Sigmoid colon (tissue), 6 donors: ENCODE measurements at regions not wholly inside any gene's neighbourhood (a gene's known extent, or its start where the extent isn't known, plus 50 kb on each side); places are given as distances from the start of the nearest gene placed in this dataset.

ENCODE experiments used
- DNase-seq: peaks from one replicate; pipeline ENCODE4 v3.0.0-alpha.2; 2019
- H3K27ac ChIP-seq, 4 donors: fragments of 200-600 bp; sonication (generic); one replicate each; pipeline ENCODE4 v1.5.1; 2016 to 2019; ENCODE audit warnings: mild to moderate bottlenecking in 1 of 4
- H3K27me3 ChIP-seq, 3 donors: fragments of 200-600 bp; sonication (generic); one replicate each; pipeline ENCODE4 v1.5.1; 2019; ENCODE audit warnings: mild to moderate bottlenecking in 1 of 3
- H3K36me3 ChIP-seq, 4 donors: fragments of 200-600 bp; sonication (generic); one replicate each; pipeline ENCODE4 v1.5.1; 2016 to 2019
- H3K4me1 ChIP-seq, 4 donors: fragments of 200-600 bp; sonication (generic); one replicate each; pipeline ENCODE4 v1.5.1; 2017 to 2019
- H3K4me3 ChIP-seq, 4 donors: fragments of 200-600 bp; sonication (generic); one replicate each; pipeline ENCODE4 v1.5.1; 2017 to 2019; ENCODE audit warnings: mild to moderate bottlenecking in 2 of 4, moderate library complexity in 1 of 4
- H3K9me3 ChIP-seq, 4 donors: fragments of 200-600 bp in 3 of 4; sonication (generic) in 3 of 4; one replicate each; pipeline versions ENCODE4 v1.5.1 to v1.6.1; 2013 to 2019
- EP300 ChIP-seq, 4 donors: sonication (generic); formaldehyde crosslinking; IDR thresholded peaks; one replicate each; pipeline ENCODE4 v1.6.1; 2017; ENCODE audit warnings: antibody characterized with exemption in 4 of 4
- POLR2A ChIP-seq, 2 donors: fragments of 450-650 bp; IDR thresholded peaks; one replicate each; pipeline ENCODE4 v1.6.1; 2016; ENCODE audit warnings: antibody characterized with exemption in 2 of 2, mild to moderate bottlenecking in 2 of 2, moderate library complexity in 2 of 2
- POLR2AphosphoS5 ChIP-seq, 4 donors: sonication (generic); formaldehyde crosslinking; IDR thresholded peaks; one replicate each; pipeline ENCODE4 v1.6.1; 2017; ENCODE audit warnings: antibody characterized with exemption in 4 of 4
- WGBS, 2 donors: extraction: QIAGEN DNeasy Blood & Tissue Kit; methylation state at CpG; one replicate each; pipeline ENCODE4 v1.1.7; 2013; 5-methylcytosine and 5-hydroxymethylcytosine counted together
- intact Hi-C: fragments of 100-400 bp; cut with DNase I; formaldehyde crosslinking; loops from one replicate; pipeline ENCODE4 v1.15.1; 2023
- TF ChIP-seq, protein P1 (sequence below), 4 experiments: fragments of 450-650 bp in 3 of 4; fragments of 200-600 bp in 1 of 4; IDR thresholded peaks; one replicate each; pipeline ENCODE4 v1.5.1; 2016 to 2019; ENCODE audit warnings: antibody characterized with exemption in 4 of 4, mild to moderate bottlenecking in 3 of 4, moderate library complexity in 2 of 4
- donor health status: healthy with polysubstance abuse.
- donor health status: healthy.

DNA sequence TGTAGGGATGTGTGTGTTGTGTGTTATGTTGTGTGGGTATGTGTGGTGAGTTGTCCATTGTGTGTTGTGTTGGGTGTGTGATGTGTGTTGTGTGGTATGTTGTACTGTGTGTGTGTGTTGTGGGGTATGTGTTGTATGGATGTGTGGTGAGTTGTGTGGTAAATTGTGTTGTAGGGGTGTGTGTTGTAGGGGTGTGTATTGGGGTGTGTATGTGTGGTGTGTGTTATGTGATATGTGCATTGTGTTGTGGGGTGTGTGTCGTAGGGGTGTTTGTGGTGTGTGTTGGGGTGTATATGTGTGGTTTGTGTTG, 97.8 kb upstream of the PODXL start:
- H3K27ac ChIP-seq = no peak overlapping the region
- no peaks in the 10 kb centered on the region for H3K36me3 ChIP-seq
- no peak for DNase-seq
- intact Hi-C loops = loop anchor here (1.0 to 5.0 kb wide), 3 partner anchors 97 to 146 kb away; partner anchors contain the start of gene PODXL
- H3K9me3 ChIP-seq = no peaks in the 10 kb centered on the region
- TF ChIP-seq POLR2A (IDR thresholded peaks at IDR 0.05) (no peak), EP300 (IDR thresholded peaks at IDR 0.05) (no peak), POLR2AphosphoS5 (IDR thresholded peaks at IDR 0.05) (no peak)
- TF ChIP-seq, protein P1, sequence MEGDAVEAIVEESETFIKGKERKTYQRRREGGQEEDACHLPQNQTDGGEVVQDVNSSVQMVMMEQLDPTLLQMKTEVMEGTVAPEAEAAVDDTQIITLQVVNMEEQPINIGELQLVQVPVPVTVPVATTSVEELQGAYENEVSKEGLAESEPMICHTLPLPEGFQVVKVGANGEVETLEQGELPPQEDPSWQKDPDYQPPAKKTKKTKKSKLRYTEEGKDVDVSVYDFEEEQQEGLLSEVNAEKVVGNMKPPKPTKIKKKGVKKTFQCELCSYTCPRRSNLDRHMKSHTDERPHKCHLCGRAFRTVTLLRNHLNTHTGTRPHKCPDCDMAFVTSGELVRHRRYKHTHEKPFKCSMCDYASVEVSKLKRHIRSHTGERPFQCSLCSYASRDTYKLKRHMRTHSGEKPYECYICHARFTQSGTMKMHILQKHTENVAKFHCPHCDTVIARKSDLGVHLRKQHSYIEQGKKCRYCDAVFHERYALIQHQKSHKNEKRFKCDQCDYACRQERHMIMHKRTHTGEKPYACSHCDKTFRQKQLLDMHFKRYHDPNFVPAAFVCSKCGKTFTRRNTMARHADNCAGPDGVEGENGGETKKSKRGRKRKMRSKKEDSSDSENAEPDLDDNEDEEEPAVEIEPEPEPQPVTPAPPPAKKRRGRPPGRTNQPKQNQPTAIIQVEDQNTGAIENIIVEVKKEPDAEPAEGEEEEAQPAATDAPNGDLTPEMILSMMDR (IDR thresholded peaks at IDR 0.05) = no peak
- peaks cover 0 to 7% (median 6%) of the 10 kb centered on the region in 4 donors for H3K4me1 ChIP-seq
- WGBS, 2 donors = 83 to 90% methylated on average over 1 of the region's 1 CpG
- H3K27me3 ChIP-seq = no peaks in the 10 kb centered on the region
- H3K4me3 ChIP-seq = no peak overlapping the region

DNA sequence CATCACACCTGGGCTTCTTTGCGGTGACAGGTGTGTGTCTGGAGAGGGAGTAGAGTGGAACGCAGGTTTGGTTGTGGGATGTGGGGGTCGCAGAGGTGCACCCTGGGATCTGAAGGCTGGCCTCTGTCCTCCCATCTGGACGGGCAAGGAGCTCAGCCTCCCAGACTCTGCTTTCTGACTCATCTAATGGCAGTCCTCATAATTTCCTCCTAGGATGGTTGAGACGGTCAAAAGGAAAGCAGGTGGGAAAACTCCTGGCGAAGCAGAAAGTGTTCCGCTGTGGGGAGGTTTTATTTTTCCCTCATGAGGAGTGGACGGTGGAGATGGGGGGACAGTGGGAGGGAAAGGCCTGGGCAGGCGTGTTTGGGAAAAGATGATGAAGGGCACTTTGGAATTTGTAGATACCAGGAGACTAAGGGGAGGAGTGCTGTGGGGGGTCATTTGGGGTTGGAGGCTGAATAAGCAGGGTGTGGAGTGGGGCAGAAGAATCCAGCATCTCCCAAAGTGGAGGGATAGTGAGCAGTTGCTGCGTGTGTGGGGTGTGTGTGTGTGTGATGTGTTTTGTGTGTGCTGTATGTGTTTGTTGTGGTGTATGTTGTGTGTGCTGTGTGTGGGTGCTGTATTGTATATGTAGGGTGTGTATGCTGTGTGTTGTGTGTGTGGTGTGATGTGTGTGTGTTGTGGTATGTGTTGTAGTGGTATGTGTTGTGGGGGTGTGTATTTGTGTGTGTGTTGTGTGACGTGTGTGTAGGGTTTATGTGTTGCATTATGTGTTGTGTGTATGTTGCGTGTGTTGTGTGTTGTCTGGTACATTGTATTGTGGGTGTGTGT, 97.2 kb upstream of the PODXL start:
- H3K36me3 ChIP-seq = no peaks in the 10 kb centered on the region
- WGBS, 2 donors = 36 to 54% methylated on average over 12 of the region's 12 CpGs
- H3K4me3 ChIP-seq = no peak overlapping the region
- DNase-seq = no peak
- no peak for TF ChIP-seq POLR2AphosphoS5 (IDR thresholded peaks at IDR 0.05)
- TF ChIP-seq POLR2A (IDR thresholded peaks at IDR 0.05) = no peak
- TF ChIP-seq EP300 (IDR thresholded peaks at IDR 0.05) = no peak
- TF ChIP-seq, protein P1 (IDR thresholded peaks at IDR 0.05) = no peak
- no peaks in the 10 kb centered on the region for H3K27me3 ChIP-seq
- H3K27ac ChIP-seq = no peak overlapping the region
- no peaks in the 10 kb centered on the region for H3K9me3 ChIP-seq
- intact Hi-C loops = loop anchor here (1.0 to 5.0 kb wide), 3 partner anchors 96 to 145 kb away; partner anchors contain the start of gene PODXL
- peaks cover 0 to 13% (median 11%) of the 10 kb centered on the region in 4 donors for H3K4me1 ChIP-seq

DNA sequence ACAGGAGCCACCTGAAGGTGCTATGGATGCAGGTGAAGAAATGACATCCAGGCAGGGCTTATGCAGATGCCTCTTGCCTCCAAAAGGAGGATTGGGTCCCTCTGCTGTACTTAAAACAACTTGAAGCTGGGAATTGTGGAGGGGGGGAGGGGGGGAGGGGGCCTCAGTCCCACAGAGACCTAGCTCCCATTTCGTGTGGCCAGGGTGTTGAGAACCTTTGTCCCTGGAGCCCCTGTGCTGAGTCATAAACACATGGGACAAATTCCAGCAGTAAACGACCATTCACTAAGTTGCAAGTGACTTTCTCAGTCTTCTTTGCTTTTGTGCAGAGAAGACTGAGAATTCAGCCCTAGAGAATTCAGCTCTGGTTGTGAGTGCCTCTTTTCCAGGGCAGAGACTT, 96.5 kb upstream of the PODXL start:
- 4 to 11% methylated on average over 2 of the region's 2 CpGs for WGBS, 2 donors
- intact Hi-C loops = loop anchor here (5.0 kb wide), 1 partner anchor 96 kb away; the partner anchor contains the start of gene PODXL

DNA sequence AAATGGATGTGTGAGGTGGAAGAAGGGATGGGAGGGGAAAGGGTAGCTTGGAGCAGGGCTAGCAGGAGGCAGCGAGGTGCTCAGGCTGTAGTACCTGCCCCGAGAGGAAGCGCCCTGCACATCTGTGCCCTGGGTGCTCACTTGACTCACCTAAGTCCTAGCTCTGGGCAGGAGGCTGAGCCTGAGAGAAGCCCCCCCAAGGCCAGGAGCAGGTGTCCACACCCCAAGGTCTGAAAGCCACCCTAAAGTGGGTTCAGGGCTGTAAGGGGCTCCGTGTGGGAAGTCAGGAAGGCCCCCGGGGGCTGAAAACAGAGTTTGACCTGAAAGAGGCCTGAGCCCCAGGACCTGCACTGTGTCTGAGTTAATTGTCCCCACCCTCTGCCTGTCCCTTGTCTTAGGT, 95.8 kb upstream of the PODXL start:
- Histone ChIP-seq H3K27me3 (no peaks in the 10 kb centered on the region), H3K36me3 (no peaks in the 10 kb centered on the region), H3K27ac (no peak overlapping the region), H3K9me3 (no peaks in the 10 kb centered on the region), H3K4me1 (peaks cover 0 to 24% (median 21%) of the 10 kb centered on the region in 4 donors), H3K4me3 (no peak overlapping the region)
- intact Hi-C loops = loop anchor here (5.0 kb wide), 1 partner anchor 95 kb away; the partner anchor contains the start of gene PODXL
- WGBS, 2 donors = 77 to 80% methylated on average over 5 of the region's 5 CpGs
- TF ChIP-seq, protein P1 (IDR thresholded peaks at IDR 0.05) = no peak
- no peak for TF ChIP-seq EP300 (IDR thresholded peaks at IDR 0.05)
- no peak for TF ChIP-seq POLR2A (IDR thresholded peaks at IDR 0.05)
- TF ChIP-seq POLR2AphosphoS5 (IDR thresholded peaks at IDR 0.05) = no peak
- no peak for DNase-seq

More for the DNA sequence above, 96.5 kb upstream of the PODXL start:
- DNase-seq = no peak
- Histone ChIP-seq H3K36me3 (no peaks in the 10 kb centered on the region), H3K4me3 (no peak overlapping the region), H3K27ac (no peak overlapping the region), H3K27me3 (no peaks in the 10 kb centered on the region), H3K9me3 (no peaks in the 10 kb centered on the region), H3K4me1 (peaks cover 0 to 20% (median 18%) of the 10 kb centered on the region in 4 donors)
- TF ChIP-seq EP300 (IDR thresholded peaks at IDR 0.05) = no peak
- TF ChIP-seq POLR2A (IDR thresholded peaks at IDR 0.05) = no peak
- TF ChIP-seq POLR2AphosphoS5 (IDR thresholded peaks at IDR 0.05) = no peak
- TF ChIP-seq, protein P1 (IDR thresholded peaks at IDR 0.05) = no peak
